HG03108 (cell line): ENCODE measurements at regions not wholly inside any gene's neighbourhood (a gene's known extent, or its start where the extent isn't known, plus 50 kb on each side); places are given as distances from the start of the nearest gene placed in this dataset.

Experiments
- ATAC-seq: cut with Tn5 transposase; IDR thresholded peaks from one replicate; pipeline ENCODE4 v1.9.1; 2021; ENCODE audit warnings: moderate library complexity; ENCODE audit not compliant: unreplicated experiment

DNA sequence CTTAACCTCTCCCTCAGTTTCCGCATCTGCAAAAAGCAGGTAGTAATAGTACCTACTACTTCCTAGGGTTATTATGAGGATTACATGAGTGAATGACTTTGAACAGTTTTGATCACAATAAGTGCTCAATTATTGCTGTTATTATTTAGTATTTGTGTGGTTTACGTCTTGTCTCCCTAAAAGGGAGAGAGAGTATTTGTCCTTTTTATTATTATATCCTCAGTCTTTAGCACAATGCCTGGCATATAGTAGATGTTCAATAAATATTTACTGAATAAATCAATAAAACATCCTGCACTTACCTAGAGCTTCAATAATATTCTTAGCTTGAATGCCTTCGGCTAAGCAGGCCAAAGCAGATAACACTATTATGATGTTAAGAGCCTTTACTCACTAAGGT is 160.0 kb downstream of the TANC2 start:
- no peak for ATAC-seq

- ATAC-seq: no peak
Measured at GRCh38 chr17:63126607-63127006, 160.6 kb downstream of the TANC2 start.

DNA sequence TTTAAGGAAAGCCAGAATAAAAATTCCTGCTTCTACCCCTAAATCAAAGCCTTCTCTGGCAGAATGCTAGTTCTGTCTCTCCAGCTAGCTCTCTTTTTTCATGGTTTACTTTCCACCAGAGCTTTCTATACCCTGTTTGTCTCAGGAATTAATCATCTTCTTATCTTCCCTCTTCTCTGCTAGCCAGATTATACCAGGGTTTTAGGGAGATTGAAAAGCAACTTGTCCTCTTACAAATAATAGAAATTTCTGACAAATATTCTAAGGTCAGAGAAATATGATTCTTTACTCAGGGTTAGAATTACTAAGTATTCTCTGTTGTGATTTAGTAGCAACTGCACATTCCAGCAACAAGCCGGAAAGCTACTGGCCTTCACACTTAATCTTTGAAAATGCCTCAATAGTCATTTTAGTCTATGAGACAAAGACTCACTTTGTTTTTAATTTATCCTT is 166.4 kb downstream of the TANC2 start:
- ATAC-seq: no peak

- no peak for ATAC-seq
Measured at GRCh38 chr17:63133491-63133890, 167.5 kb downstream of the TANC2 start.

- ATAC-seq: no peak
Measured at GRCh38 chr17:63134867-63135266, 168.8 kb downstream of the TANC2 start.

DNA sequence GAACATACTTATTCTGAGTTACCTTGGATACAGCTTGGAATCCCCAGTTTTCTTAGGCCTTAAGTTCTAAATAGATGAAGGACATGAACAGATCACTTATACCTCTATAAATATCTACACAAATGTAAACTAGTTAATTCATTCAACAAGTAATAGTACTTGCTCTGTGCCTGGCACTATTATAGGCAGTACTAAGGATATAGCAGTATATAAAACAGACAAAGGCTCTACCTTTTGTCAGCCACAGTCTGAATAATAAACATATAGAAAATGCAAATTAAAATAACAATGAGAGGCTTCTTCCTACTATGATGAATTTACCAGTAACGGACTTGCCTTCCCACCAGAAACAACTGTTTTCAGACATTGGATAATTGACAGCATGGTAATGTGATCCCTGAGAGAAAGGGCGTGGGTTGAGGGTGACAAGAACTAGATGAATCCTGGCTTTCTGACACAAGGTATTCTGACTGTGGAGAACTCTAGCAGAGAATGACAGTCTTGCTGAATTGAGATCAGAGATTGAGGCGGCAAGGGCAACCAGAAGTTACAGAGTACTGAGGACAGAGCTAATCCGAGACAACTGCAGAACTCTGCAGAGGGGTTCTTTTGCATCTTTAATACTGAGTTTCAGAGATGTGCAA is 170.5 kb downstream of the TANC2 start:
- no peak for ATAC-seq

DNA sequence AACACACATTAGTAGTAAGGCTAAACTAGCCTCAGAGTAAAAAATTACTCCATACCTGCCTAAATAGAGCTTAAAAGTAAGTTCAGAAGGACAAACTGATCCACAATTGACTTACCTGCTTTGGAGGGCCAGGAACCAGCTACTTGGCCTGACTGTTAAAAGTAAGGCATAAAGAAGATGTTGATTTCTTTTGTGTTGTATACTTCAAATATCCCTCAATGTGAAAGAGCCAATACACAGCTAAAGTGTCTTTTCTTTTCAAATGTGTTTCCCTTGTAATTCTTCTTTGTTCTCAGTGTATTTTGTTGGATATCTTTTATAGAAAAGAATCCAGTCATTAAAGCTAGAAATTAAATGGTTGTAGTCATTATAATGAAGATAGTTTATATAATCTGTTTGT is 171.1 kb downstream of the TANC2 start:
- ATAC-seq: no peak

DNA sequence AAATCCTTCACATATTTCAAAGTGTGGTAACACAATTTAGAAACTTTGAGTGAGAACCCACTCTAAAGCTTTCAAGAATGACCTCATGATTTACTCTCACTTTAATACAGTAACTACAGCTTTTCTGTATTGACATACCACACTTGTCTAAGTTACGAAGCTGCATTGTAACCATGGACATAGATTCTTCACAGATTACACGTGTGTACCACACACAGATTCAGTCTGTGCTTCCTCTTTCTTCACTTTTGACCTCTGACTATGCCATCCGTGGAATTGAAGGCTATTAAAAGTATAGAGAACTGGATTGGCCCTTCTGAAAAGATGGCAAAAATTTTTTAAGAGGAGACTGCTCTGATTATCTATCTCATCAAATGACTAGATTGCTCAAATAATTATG is 172.7 kb downstream of the TANC2 start:
- no peak for ATAC-seq

DNA sequence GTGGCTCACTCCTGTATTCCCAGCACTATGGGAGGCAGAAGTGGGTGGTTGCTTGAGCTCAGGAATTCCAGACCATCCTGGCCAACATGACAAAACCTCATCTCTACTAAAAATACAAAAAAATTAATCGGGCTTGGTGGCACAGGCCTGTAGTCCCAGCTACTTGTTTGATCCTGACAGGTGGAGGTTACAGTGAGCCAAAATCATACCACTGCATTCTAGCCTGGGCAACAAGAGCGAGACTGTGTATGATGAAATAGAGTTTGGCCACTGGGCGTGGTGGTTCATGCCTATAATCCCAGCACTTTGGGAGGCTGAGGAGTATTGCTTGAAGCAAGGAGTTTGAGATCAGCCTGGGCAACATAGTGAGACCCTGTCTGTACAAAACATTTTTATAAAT is 173.3 kb downstream of the TANC2 start:
- no peak for ATAC-seq

- ATAC-seq: no peak
Measured at GRCh38 chr17:63140255-63140654, 174.2 kb downstream of the TANC2 start.

DNA sequence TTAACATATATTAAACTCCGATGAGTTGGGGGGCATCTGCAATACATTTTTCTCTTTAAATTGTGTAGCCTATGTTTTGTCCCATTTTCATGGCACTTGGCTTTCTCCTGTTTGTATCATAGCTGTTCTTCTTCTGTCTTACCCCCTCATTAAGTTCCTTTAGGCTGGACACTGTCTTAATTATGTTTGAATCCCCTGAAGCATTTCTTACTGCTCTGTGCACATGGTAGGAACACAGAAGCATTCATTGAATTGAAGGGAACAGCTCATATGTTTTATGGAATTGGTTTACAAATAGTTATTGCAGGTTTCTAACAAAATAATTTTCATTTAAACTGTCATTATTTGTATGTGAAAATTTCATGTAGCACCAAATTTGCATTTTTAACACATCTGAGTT is 176.8 kb downstream of the TANC2 start:
- no peak for ATAC-seq

GRCh38 chr17:63150490-63150889 is 184.5 kb downstream of the TANC2 start:
- no peak for ATAC-seq

DNA sequence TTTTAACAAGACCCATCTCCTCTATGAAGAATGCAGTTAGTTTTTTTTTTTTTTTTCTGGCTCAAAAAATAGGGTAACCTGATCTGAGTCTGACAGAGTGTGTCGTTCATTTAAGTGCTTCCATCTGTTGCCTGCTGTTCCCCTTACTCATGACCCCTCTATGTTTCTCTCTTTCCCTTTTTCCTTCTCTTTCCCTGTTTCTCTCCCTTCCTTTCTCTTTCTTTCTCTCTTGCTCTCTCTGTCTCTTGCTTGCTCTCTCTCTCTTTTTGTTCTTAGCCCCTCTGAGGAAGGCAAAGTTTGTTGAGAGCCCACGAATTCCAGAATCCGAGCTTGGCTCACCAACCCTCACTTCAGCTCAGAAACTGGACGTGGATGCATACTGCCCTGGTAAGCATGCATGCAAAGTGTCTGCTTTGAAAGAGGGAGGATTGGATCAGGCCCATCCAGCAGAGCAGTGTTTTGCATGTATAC is 185.0 kb downstream of the TANC2 start:
- ATAC-seq: no peak

DNA sequence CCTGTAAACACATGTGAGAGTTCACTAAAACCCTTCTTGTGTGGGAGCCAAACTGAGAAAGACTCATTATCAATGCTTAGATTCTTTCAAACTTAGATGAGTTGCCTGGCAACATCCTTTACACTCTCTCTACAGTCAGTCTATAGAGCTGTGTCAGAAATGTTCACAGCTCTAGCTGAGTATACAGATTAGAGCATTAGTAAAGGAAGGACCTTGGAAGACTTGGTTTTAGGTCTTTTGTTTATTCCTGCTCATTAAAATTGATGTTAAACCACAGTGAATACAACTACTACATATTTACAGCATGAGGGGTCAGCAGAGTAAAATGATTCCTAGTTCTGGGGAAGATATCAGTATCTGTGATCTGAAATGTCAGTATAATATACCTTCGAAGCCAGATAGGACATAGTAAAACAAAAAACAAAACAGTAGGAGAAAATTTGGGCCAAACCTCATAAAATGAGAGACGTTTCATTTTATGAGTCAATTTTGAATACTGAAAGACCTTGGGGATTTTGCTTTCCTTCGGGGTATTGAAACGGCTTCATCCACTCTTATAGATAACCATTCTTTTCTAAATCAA is 186.0 kb downstream of the TANC2 start:
- ATAC-seq: no peak

DNA sequence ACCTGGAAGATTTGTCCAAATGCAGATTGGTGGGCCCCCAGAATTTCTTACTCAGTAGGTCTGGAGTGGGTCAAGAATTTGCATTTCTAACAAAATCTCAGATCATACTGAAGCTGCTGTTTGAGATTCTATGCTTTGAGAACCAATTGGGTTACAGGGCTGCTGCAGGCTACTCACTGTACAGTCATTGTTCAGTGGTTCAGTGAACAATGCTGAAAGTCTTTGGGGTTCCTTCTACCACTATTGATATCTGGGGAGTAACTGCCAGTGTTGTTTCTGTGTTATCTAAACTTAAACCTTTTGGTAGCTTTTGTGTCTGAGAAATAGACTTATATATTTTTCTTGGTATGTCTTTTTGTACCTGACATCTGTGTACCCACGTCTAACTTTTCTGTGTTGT is 187.5 kb downstream of the TANC2 start:
- no peak for ATAC-seq

GRCh38 chr17:63154586-63155244 is 188.7 kb downstream of the TANC2 start:
- no peak for ATAC-seq

GRCh38 chr17:63156986-63157385 is 191.0 kb downstream of the TANC2 start:
- ATAC-seq: no peak

DNA sequence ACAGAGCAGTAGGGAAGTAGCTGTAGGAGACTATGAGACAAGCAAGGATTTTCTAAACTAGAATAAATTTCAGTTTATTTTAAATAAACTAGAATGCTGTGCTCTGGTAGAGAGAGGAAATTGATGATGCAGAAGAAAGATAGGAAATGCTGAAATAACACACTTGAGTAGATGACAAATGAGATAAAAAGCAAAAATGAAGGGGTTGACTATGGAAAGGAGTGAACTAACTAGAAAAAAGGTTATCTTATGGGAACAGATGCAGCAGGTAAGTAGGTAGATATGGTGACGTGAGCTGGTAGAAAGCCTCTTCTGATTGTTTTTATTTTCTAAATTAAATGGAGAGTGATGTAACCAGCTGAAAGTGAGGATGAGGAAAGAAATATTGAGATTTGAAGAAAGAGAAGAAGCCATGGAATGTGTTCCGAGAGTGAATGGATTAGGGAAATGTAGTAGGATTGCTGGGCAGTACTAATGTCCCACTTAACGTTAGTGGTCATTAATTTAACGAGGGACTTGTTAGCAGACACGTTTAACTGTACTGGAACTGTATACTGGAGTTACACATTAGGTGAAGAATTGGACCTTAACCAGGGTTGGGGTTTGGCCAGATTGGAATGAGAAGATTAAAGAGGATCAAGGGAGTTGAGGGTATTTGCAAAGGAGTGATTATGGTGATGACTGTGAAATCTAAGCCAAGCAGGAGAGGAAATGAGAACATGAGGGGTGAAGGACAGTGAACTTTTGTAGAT is 196.5 kb downstream of the TANC2 start:
- ATAC-seq: no peak

- no peak for ATAC-seq
Measured at GRCh38 chr17:63163158-63163520, 197.1 kb downstream of the TANC2 start.

DNA sequence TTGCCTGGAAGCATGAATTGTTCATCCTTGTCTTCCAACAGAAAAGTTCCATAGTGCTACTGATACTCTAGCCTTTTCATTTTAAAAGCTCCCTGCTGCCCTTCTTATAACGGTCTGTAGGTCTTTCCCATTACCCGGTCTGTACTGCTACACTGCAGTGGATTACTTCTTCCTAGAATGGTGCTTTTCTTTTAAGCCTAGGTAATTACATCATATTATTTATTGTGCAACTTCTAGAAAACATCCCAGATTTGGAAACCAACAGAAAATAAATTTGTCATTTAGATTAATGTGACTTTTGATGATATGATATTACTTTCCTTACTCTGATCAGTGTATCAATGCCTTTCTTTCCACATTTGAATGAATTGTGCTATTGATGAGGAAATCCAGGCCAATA is 199.4 kb downstream of the TANC2 start:
- no peak for ATAC-seq

GRCh38 chr17:63170795-63171194 is 204.8 kb downstream of the TANC2 start:
- ATAC-seq: no peak
